NB4 (cell line): ENCODE measurements at regions not wholly inside any gene's neighbourhood (a gene's known extent, or its start where the extent isn't known, plus 50 kb on each side); places are given as distances from the start of the nearest gene placed in this dataset.

Source experiments
- CTCF ChIP-seq: IDR thresholded peaks from one replicate; pipeline ENCODE4 v1.5.1; 2012; ENCODE audit warnings: low read depth, low read length
- MAX ChIP-seq: IDR thresholded peaks from 2 replicates; pipeline ENCODE4 v1.6.1; 2011; ENCODE audit warnings: low read depth, low read length
- POLR2A ChIP-seq: IDR thresholded peaks from 2 replicates; pipeline ENCODE4 v1.6.1; 2011; ENCODE audit warnings: mild to moderate bottlenecking; ENCODE audit not compliant: insufficient read length; ENCODE audit errors: extremely low read depth

- no peak for TF ChIP-seq MAX
- TF ChIP-seq POLR2A: no peak
- TF ChIP-seq CTCF: no peak
These were observed 51.7 kb upstream of the OTUD4 start for GRCh38 chr4:145231906-145232700.
